Left lung (tissue), 4 donors: ENCODE measurements at regions not wholly inside any gene's neighbourhood (a gene's known extent, or its start where the extent isn't known, plus 50 kb on each side); places are given as distances from the start of the nearest gene placed in this dataset.

Source experiments
- ATAC-seq: fragments of 200-7000 bp; cut with Tn5 transposase; one replicate; pipeline ENCODE4 v1.9.1; 2020; ENCODE audit warnings: moderate library complexity
- DNase-seq, 4 donors: peaks; one replicate each; pipeline ENCODE4 v3.0.0-alpha.2; 2013 to 2020
- H3K27ac ChIP-seq, 2 donors: fragments of 200-600 bp; sonication (generic) in 1 of 2; one replicate each; pipeline versions ENCODE4 v1.5.0 to v1.8.0; 2020 to 2021
- H3K27me3 ChIP-seq, 2 donors: fragments of 200-600 bp; sonication (generic) in 1 of 2; one replicate each; pipeline versions ENCODE4 v1.5.0 to v1.8.0; 2020 to 2021
- H3K36me3 ChIP-seq, 2 donors: fragments of 200-600 bp; sonication (generic) in 1 of 2; one replicate each; pipeline versions ENCODE4 v1.5.0 to v1.8.0; 2020 to 2021
- H3K4me1 ChIP-seq, 2 donors: fragments of 200-600 bp; one replicate each; pipeline ENCODE4 v1.8.0; 2021
- H3K4me3 ChIP-seq, 2 donors: fragments of 200-600 bp; sonication (generic) in 1 of 2; one replicate each; pipeline versions ENCODE4 v1.5.0 to v1.8.0; 2020 to 2021; ENCODE audit warnings: mild to moderate bottlenecking in 1 of 2
- H3K9me3 ChIP-seq, 2 donors: fragments of 200-600 bp; sonication (generic) in 1 of 2; one replicate each; pipeline versions ENCODE4 v1.5.0 to v1.8.0; 2020 to 2021
- CTCF ChIP-seq, 2 donors: fragments of 200-600 bp; sonication (generic) in 1 of 2; IDR thresholded peaks; one replicate each; pipeline versions ENCODE4 v1.5.0 to v1.8.0; 2021; ENCODE audit warnings: antibody characterized with exemption in 2 of 2
- intact Hi-C, 2 donors: fragments of 100-400 bp; cut with DNase I; formaldehyde crosslinking; loops; one replicate each; pipeline versions ENCODE4 v1.11.2 to v1.14.2; 2022
- donor health status: DM: no; HTN: yes; CAD: no.
- donor health status: DM: no; HTN: no; CAD: no.

GRCh38 chr2:216574046-216574445 lies 59.2 kb upstream of the IGFBP2 start:
- Histone ChIP-seq H3K27me3 (no peaks in the 10 kb centered on the region), H3K27ac (no peak overlapping the region), H3K9me3 (peaks cover 0 to 8% of the 10 kb centered on the region in 2 donors), H3K4me3 (no peak overlapping the region), H3K4me1 (no peaks in the 10 kb centered on the region), H3K36me3 (no peaks in the 10 kb centered on the region)
- DNase-seq: no peak
- ATAC-seq: no peak
- intact Hi-C loops: no loop called here
- no peak for TF ChIP-seq CTCF (IDR thresholded peaks at IDR 0.05)

- Histone ChIP-seq H3K27me3 (no peaks in the 10 kb centered on the region), H3K9me3 (peaks cover 0 to 8% of the 10 kb centered on the region in 2 donors), H3K36me3 (no peaks in the 10 kb centered on the region), H3K4me1 (no peaks in the 10 kb centered on the region), H3K4me3 (no peak overlapping the region), H3K27ac (no peak overlapping the region)
- no peak for TF ChIP-seq CTCF (IDR thresholded peaks at IDR 0.05)
- ATAC-seq (no peak), DNase-seq (no peak)
- intact Hi-C loops: no loop called here
These were observed 58.6 kb upstream of the IGFBP2 start for GRCh38 chr2:216574586-216574985.

GRCh38 chr2:216575465-216575864 lies 57.8 kb upstream of the IGFBP2 start:
- no peak for TF ChIP-seq CTCF (IDR thresholded peaks at IDR 0.05)
- H3K27me3 ChIP-seq: no peaks in the 10 kb centered on the region
- H3K9me3 ChIP-seq: peaks cover 0 to 8% of the 10 kb centered on the region in 2 donors
- ATAC-seq (no peak), DNase-seq (no peak)
- H3K4me3 ChIP-seq: no peak overlapping the region
- H3K4me1 ChIP-seq: no peaks in the 10 kb centered on the region
- no peaks in the 10 kb centered on the region for H3K36me3 ChIP-seq
- H3K27ac ChIP-seq: no peak overlapping the region
- intact Hi-C loops: no loop called here

- no peaks in the 10 kb centered on the region for H3K9me3 ChIP-seq
- no peak for DNase-seq
- H3K27ac ChIP-seq: no peak overlapping the region
- TF ChIP-seq CTCF (IDR thresholded peaks at IDR 0.05): no peak
- intact Hi-C loops: no loop called here
- H3K4me3 ChIP-seq: no peak overlapping the region
- no peaks in the 10 kb centered on the region for H3K36me3 ChIP-seq
- no peaks in the 10 kb centered on the region for H3K4me1 ChIP-seq
- no peak for ATAC-seq
- no peaks in the 10 kb centered on the region for H3K27me3 ChIP-seq
These were observed 56.6 kb upstream of the IGFBP2 start for GRCh38 chr2:216576616-216577015.

GRCh38 chr2:216578325-216578724 lies 54.9 kb upstream of the IGFBP2 start:
- Histone ChIP-seq H3K4me1 (no peaks in the 10 kb centered on the region), H3K9me3 (no peaks in the 10 kb centered on the region), H3K27ac (no peak overlapping the region), H3K36me3 (no peaks in the 10 kb centered on the region), H3K4me3 (no peak overlapping the region), H3K27me3 (no peaks in the 10 kb centered on the region)
- no peak for ATAC-seq
- DNase-seq: no peak
- intact Hi-C loops: no loop called here
- TF ChIP-seq CTCF (IDR thresholded peaks at IDR 0.05): no peak
